ENCODE measurements at regions not wholly inside any gene's neighbourhood (a gene's known extent, or its start where the extent isn't known, plus 50 kb on each side); places are given as distances from the start of the nearest gene placed in this dataset.

DNA sequence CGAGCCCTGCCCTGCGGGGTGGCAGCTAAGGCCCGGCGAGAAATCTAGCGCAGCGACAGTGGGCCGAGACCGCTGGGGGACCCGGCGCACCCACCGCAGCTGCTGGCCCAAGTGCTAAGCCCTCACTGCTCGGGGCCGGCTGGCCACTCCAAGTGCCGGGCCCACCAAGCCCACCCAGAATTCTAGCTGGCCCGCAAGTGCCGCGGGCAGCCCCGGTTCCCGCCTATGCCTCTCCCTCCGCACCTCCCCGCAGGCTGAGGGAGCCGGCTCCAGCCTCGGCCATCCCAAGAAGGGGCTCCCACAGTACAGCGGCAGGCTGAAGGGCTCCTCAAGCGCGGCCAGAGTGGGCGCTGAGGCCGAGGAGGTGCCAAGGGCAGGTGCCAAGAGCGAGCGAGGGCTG, 55.2 kb upstream of the RND3 start:
- no peak for DNase-seq (ENCODE audit: low spot score)

DNA sequence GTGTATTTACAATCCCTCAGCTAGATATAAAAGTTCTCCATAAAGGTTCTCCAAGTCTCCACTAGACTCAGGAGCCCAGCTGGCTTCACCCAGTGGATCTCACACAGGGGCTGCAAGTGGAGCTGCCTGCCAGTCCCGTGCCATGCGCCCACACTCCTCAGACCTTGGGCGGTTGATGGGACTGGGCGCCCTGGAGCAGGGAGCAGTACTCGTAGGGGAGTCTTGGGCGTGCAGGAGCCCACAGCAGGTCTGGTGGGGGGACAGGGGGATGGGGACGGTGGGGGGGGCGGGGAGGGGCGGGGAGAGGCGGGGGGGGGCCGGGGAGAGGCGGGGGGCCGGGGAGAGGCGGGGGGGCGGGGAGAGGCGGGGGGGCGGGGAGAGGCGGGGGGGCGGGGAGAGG, 54.7 kb upstream of the RND3 start:
- DNase-seq (ENCODE audit: low spot score) = no peak

DNA sequence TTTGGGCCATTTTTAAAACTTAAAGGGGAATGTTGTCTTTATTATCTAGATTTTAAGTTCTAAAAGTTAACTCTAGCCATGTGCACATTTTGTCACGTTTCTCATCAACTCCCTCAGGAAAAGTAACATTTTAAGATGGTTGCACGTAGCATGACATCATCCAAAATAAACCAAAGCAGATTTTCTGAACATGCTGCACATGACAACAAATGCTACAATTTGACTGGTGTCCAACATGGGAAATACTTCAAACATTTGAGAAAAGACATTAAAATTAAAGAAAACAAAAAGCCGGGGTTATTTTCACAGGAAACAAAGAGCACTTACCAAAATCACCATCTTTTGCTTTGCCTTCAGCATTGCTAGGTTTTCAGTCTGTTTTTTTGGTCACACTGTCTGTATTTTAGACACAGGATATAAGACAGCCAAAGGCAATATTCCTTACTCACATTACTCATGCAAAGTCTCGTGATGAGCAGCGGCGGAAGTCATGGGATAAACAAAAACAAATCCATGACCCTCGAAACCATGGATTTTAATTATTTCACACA, 51.3 kb upstream of the RND3 start:
- peak; percentile 60 for DNase-seq (ENCODE audit: low spot score)

All from COLO829 (cell line).